KMS-11 (cell line): ENCODE measurements at regions not wholly inside any gene's neighbourhood (a gene's known extent, or its start where the extent isn't known, plus 50 kb on each side); places are given as distances from the start of the nearest gene placed in this dataset.

Experiments
- H2AFZ ChIP-seq: fragments of 200-600 bp; sonication (generic); 2 replicates; pipeline ENCODE4 v1.6.1; 2016; ENCODE audit warnings: antibody characterized with exemption, mixed run types, low read depth
- H3K27ac ChIP-seq: fragments of 200-600 bp; sonication (generic); 2 replicates; pipeline ENCODE4 v1.6.1; 2016; ENCODE audit warnings: mild to moderate bottlenecking, mixed run types
- H3K27me3 ChIP-seq: fragments of 200-600 bp; sonication (generic); 2 replicates; pipeline ENCODE4 v1.6.1; 2017; ENCODE audit warnings: mild to moderate bottlenecking, low read depth, mixed run types, moderate library complexity; ENCODE audit not compliant: insufficient read depth
- H3K36me3 ChIP-seq: fragments of 200-600 bp; sonication (generic); 2 replicates; pipeline ENCODE4 v1.6.1; 2017; ENCODE audit warnings: mild to moderate bottlenecking, mixed run types; ENCODE audit not compliant: insufficient read depth
- H3K4me1 ChIP-seq: fragments of 200-600 bp; sonication (generic); 2 replicates; pipeline ENCODE4 v1.6.1; 2016; ENCODE audit warnings: mild to moderate bottlenecking, low read depth, mixed run types; ENCODE audit not compliant: poor library complexity, severe bottlenecking
- H3K4me2 ChIP-seq: fragments of 200-600 bp; sonication (generic); 2 replicates; pipeline ENCODE4 v1.7.0; 2016; ENCODE audit warnings: mild to moderate bottlenecking, mixed run types
- H3K4me3 ChIP-seq: fragments of 200-600 bp; sonication (generic); IDR thresholded peaks from 2 replicates; pipeline ENCODE4 v1.6.1; 2017; ENCODE audit warnings: low read depth, low read length, mixed read lengths; ENCODE audit not compliant: insufficient read depth
- H3K79me2 ChIP-seq: fragments of 200-600 bp; sonication (generic); 2 replicates; pipeline ENCODE4 v1.6.1; 2016; ENCODE audit warnings: low read depth, mixed run types; ENCODE audit not compliant: insufficient read depth
- H3K9ac ChIP-seq: fragments of 200-600 bp; sonication (generic); 2 replicates; pipeline ENCODE4 v1.6.1; 2016; ENCODE audit warnings: mild to moderate bottlenecking, mixed run types
- H4K20me1 ChIP-seq: fragments of 200-600 bp; sonication (generic); 2 replicates; pipeline ENCODE4 v1.6.1; 2016; ENCODE audit warnings: mild to moderate bottlenecking, mixed run types; ENCODE audit not compliant: insufficient read depth
- CTCF ChIP-seq: fragments of 200-600 bp; sonication (generic); conservative IDR thresholded peaks from 2 replicates; pipeline ENCODE4 v1.6.1; 2017; ENCODE audit warnings: low read depth, mild to moderate bottlenecking, antibody characterized with exemption, low read length, moderate library complexity, mixed read lengths

GRCh38 chr2:84290537-84290936 lies 168.5 kb downstream of the SUCLG1 start:
- TF ChIP-seq CTCF: no peak
- Histone ChIP-seq H3K27ac (no peak overlapping the region), H3K36me3 (no peaks in the 10 kb centered on the region), H3K4me3 (no peak overlapping the region), H2AFZ (no peak overlapping the region), H3K9ac (no peak overlapping the region), H3K27me3 (no peaks in the 10 kb centered on the region), H4K20me1 (no peaks in the 10 kb centered on the region), H3K4me2 (no peak overlapping the region), H3K79me2 (no peaks in the 10 kb centered on the region), H3K4me1 (no peaks in the 10 kb centered on the region)

- Histone ChIP-seq H2AFZ (no peak overlapping the region), H3K4me3 (no peak overlapping the region), H3K36me3 (no peaks in the 10 kb centered on the region), H3K9ac (no peak overlapping the region), H3K4me1 (no peaks in the 10 kb centered on the region), H3K27ac (no peak overlapping the region), H3K27me3 (no peaks in the 10 kb centered on the region), H3K79me2 (no peaks in the 10 kb centered on the region), H3K4me2 (no peak overlapping the region), H4K20me1 (no peaks in the 10 kb centered on the region)
- no peak for TF ChIP-seq CTCF
Observed at GRCh38 chr2:84288293-84288692, 170.8 kb downstream of the SUCLG1 start.

GRCh38 chr2:84286878-84287277 lies 172.2 kb downstream of the SUCLG1 start:
- Histone ChIP-seq H3K9ac (no peak overlapping the region), H3K4me2 (no peak overlapping the region), H3K27ac (no peak overlapping the region), H2AFZ (no peak overlapping the region), H3K79me2 (no peaks in the 10 kb centered on the region), H3K4me1 (no peaks in the 10 kb centered on the region), H3K4me3 (no peak overlapping the region), H3K27me3 (no peaks in the 10 kb centered on the region), H3K36me3 (no peaks in the 10 kb centered on the region), H4K20me1 (no peaks in the 10 kb centered on the region)
- TF ChIP-seq CTCF: no peak

GRCh38 chr2:84285056-84285747 lies 173.9 kb downstream of the SUCLG1 start:
- H4K20me1 ChIP-seq: no peaks in the 10 kb centered on the region

More at GRCh38 chr2:84285056-84285747, 173.9 kb downstream of the SUCLG1 start:
- H2AFZ ChIP-seq: no peak overlapping the region
- H3K27ac ChIP-seq: no peak overlapping the region
- H3K4me3 ChIP-seq: no peak overlapping the region
- H3K9ac ChIP-seq: no peak overlapping the region
- H3K27me3 ChIP-seq: no peaks in the 10 kb centered on the region
- no peaks in the 10 kb centered on the region for H3K36me3 ChIP-seq
- H3K4me2 ChIP-seq: no peak overlapping the region
- no peaks in the 10 kb centered on the region for H3K4me1 ChIP-seq
- no peak for TF ChIP-seq CTCF
- no peaks in the 10 kb centered on the region for H3K79me2 ChIP-seq
